Thyroid gland (tissue), 4 donors: ENCODE measurements at regions not wholly inside any gene's neighbourhood (a gene's known extent, or its start where the extent isn't known, plus 50 kb on each side); places are given as distances from the start of the nearest gene placed in this dataset.

Experiments
- CTCF ChIP-seq, 6 experiments: fragments of 200-600 bp in 3 of 6; fragments of 450-650 bp in 3 of 6; sonication (generic) in 3 of 6; IDR thresholded peaks; one replicate each; pipeline ENCODE4 v1.5.1; 2016 to 2019; ENCODE audit warnings: antibody characterized with exemption in 6 of 6, mild to moderate bottlenecking in 2 of 6, inconsistent platforms in 1 of 6, moderate library complexity in 1 of 6
- POLR2A ChIP-seq, 2 donors: fragments of 450-650 bp; IDR thresholded peaks; one replicate each; pipeline ENCODE4 v1.6.1; 2017; ENCODE audit warnings: antibody characterized with exemption in 2 of 2, mild to moderate bottlenecking in 2 of 2, moderate library complexity in 1 of 2

- TF ChIP-seq CTCF (IDR thresholded peaks at IDR 0.05) (no peak), POLR2A (IDR thresholded peaks at IDR 0.05) (no peak)
These were observed 253.0 kb upstream of the FANCL start for GRCh38 chr2:58494071-58494501.
